ENCODE measurements at regions not wholly inside any gene's neighbourhood (a gene's known extent, or its start where the extent isn't known, plus 50 kb on each side); places are given as distances from the start of the nearest gene placed in this dataset.

DNA sequence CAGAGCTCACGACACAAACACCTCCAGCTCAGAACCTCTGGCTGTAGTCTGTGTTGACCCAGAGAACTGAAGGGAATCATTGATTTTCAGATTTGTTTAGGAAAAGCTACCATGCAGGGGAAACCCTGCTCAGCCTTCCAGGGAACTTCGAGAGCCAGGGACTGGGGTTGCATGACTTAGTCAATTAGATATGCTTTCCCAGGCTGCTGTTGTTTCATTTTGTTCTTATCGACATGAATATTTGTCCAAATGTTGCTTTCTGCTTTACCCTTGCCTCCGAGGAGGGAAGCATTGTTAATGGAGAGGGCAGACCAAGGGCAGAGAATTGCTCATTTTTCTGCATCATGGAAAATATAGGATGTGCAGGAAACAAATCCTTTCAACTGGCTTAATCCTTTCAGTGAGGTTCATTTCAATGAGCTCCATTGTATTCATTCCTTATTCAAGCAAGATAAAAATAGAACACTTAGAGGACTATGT is 82.5 kb downstream of the KLF5 start:
- Histone ChIP-seq H3K27me3 (ENCODE audit: control insufficient read depth, insufficient read depth, low read length) (no peaks in the 10 kb centered on the region), H3K36me3 (ENCODE audit: control insufficient read depth, insufficient read depth, low read length) (no peaks in the 10 kb centered on the region), H3K4me3 (ENCODE audit: low read depth in 2 of 2, low read length in 2 of 2) (0 out of 4 replicates have a peak overlapping the region, but pooled peaks of 1 of the 2 experiments have one; percentile 2), H3K9me3 (ENCODE audit: control insufficient read depth, insufficient read depth, low read depth, low read length) (no peaks in the 10 kb centered on the region), H3K27ac (ENCODE audit: low read length) (no peak overlapping the region), H3K4me1 (ENCODE audit: control insufficient read depth, insufficient read depth, low read length) (no peaks in the 10 kb centered on the region)
- in situ Hi-C loops (cut with HindIII; ENCODE audit: low pct_unique_long_range_greater_than_20kb, low sequenced_read_pairs), result no loop called here
- ChIA-PET POLR2A (no interaction called here), CTCF (no interaction called here)
- ATAC-seq (no peak), DNase-seq (ENCODE audit: low read depth, low spot score) (no peak)
- intact Hi-C loops (cut with micrococcal nuclease; ENCODE audit: unreplicated experiment), result no loop called here
- TF ChIP-seq SIN3A (IDR thresholded peaks at IDR 0.05; ENCODE audit: borderline replicate concordance, insufficient read depth, low read depth, low read length), result no peak
- TF ChIP-seq, protein P1, sequence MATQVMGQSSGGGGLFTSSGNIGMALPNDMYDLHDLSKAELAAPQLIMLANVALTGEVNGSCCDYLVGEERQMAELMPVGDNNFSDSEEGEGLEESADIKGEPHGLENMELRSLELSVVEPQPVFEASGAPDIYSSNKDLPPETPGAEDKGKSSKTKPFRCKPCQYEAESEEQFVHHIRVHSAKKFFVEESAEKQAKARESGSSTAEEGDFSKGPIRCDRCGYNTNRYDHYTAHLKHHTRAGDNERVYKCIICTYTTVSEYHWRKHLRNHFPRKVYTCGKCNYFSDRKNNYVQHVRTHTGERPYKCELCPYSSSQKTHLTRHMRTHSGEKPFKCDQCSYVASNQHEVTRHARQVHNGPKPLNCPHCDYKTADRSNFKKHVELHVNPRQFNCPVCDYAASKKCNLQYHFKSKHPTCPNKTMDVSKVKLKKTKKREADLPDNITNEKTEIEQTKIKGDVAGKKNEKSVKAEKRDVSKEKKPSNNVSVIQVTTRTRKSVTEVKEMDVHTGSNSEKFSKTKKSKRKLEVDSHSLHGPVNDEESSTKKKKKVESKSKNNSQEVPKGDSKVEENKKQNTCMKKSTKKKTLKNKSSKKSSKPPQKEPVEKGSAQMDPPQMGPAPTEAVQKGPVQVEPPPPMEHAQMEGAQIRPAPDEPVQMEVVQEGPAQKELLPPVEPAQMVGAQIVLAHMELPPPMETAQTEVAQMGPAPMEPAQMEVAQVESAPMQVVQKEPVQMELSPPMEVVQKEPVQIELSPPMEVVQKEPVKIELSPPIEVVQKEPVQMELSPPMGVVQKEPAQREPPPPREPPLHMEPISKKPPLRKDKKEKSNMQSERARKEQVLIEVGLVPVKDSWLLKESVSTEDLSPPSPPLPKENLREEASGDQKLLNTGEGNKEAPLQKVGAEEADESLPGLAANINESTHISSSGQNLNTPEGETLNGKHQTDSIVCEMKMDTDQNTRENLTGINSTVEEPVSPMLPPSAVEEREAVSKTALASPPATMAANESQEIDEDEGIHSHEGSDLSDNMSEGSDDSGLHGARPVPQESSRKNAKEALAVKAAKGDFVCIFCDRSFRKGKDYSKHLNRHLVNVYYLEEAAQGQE (IDR thresholded peaks at IDR 0.05; ENCODE audit: insufficient read depth in 1 of 2, low read depth in 2 of 2, low read length in 1 of 2), result no peak
- TF ChIP-seq TCF7L2 (IDR thresholded peaks at IDR 0.05; ENCODE audit: low read depth, low read length), result no peak
- TF ChIP-seq, protein P2, sequence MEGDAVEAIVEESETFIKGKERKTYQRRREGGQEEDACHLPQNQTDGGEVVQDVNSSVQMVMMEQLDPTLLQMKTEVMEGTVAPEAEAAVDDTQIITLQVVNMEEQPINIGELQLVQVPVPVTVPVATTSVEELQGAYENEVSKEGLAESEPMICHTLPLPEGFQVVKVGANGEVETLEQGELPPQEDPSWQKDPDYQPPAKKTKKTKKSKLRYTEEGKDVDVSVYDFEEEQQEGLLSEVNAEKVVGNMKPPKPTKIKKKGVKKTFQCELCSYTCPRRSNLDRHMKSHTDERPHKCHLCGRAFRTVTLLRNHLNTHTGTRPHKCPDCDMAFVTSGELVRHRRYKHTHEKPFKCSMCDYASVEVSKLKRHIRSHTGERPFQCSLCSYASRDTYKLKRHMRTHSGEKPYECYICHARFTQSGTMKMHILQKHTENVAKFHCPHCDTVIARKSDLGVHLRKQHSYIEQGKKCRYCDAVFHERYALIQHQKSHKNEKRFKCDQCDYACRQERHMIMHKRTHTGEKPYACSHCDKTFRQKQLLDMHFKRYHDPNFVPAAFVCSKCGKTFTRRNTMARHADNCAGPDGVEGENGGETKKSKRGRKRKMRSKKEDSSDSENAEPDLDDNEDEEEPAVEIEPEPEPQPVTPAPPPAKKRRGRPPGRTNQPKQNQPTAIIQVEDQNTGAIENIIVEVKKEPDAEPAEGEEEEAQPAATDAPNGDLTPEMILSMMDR (IDR thresholded peaks at IDR 0.05), result no peak
- no peak for TF ChIP-seq POLR2AphosphoS5 (IDR thresholded peaks at IDR 0.05; ENCODE audit: low read depth, low read length)
- no TSS peak for BruUV-seq (replicated peaks)

GRCh38 chr13:73140801-73141200 is 82.0 kb downstream of the KLF5 start:
- in situ Hi-C loops (cut with HindIII; ENCODE audit: low pct_unique_long_range_greater_than_20kb, low sequenced_read_pairs) (no loop called here), intact Hi-C loops (cut with micrococcal nuclease; ENCODE audit: unreplicated experiment) (no loop called here)
- POLR2A ChIA-PET, result no interaction called here
- ATAC-seq (no peak), DNase-seq (ENCODE audit: low read depth, low spot score) (no peak)
- BruUV-seq (replicated peaks), result no TSS peak
- CTCF ChIA-PET, result no interaction called here
- Histone ChIP-seq H3K27me3 (ENCODE audit: control insufficient read depth, insufficient read depth, low read length) (no peaks in the 10 kb centered on the region), H3K4me1 (ENCODE audit: control insufficient read depth, insufficient read depth, low read length) (no peaks in the 10 kb centered on the region), H3K27ac (ENCODE audit: low read length) (no peak overlapping the region), H3K9me3 (ENCODE audit: control insufficient read depth, insufficient read depth, low read depth, low read length) (no peaks in the 10 kb centered on the region), H3K4me3 (ENCODE audit: low read depth in 2 of 2, low read length in 2 of 2) (no peak overlapping the region), H3K36me3 (ENCODE audit: control insufficient read depth, insufficient read depth, low read length) (no peaks in the 10 kb centered on the region)
- TF ChIP-seq SIN3A (IDR thresholded peaks at IDR 0.05; ENCODE audit: borderline replicate concordance, insufficient read depth, low read depth, low read length) (no peak), TCF7L2 (IDR thresholded peaks at IDR 0.05; ENCODE audit: low read depth, low read length) (no peak), POLR2AphosphoS5 (IDR thresholded peaks at IDR 0.05; ENCODE audit: low read depth, low read length) (no peak)
- TF ChIP-seq, protein P1 (IDR thresholded peaks at IDR 0.05; ENCODE audit: insufficient read depth in 1 of 2, low read depth in 2 of 2, low read length in 1 of 2), result no peak
- TF ChIP-seq, protein P2 (IDR thresholded peaks at IDR 0.05), result no peak
